Activated CD8-positive, alpha-beta memory T cell treated with anti-CD3 and anti-CD28 coated beads, Interleukin-2, amount 50 U/mL, for 48 hours (primary cell): ENCODE measurements at regions not wholly inside any gene's neighbourhood (a gene's known extent, or its start where the extent isn't known, plus 50 kb on each side); places are given as distances from the start of the nearest gene placed in this dataset.
A peak's percentile ranks its signal among the peaks of the same experiment; 100 is the strongest.
"Not testable (repeated sequence)": the region's sequence is repeated elsewhere in the genome, so short reads cannot be mapped to it uniquely, and the experiment has no call there.

Experiments
- DNase-seq: peaks from one replicate; pipeline ENCODE4 v3.0.0-alpha.2; 2020

- DNase-seq = no peak
Observed at GRCh38 chr16:52212841-52213240, 334.1 kb downstream of the TOX3 start.

- DNase-seq = no peak
Observed at GRCh38 chr16:52209227-52209626, 337.7 kb downstream of the TOX3 start.

GRCh38 chr16:52203096-52203495 is 343.8 kb downstream of the TOX3 start:
- no peak for DNase-seq

GRCh38 chr16:52193441-52193840 is 353.5 kb downstream of the TOX3 start:
- DNase-seq = no peak

GRCh38 chr16:52191531-52192134 is 355.3 kb downstream of the TOX3 start:
- peak; percentile 79 for DNase-seq

- DNase-seq = no peak
Observed at GRCh38 chr16:52184336-52184735, 362.6 kb downstream of the TOX3 start.

- DNase-seq = no peak
Observed at GRCh38 chr16:52182840-52183239, 364.1 kb downstream of the TOX3 start.

GRCh38 chr16:52174168-52174567 is 372.8 kb downstream of the TOX3 start:
- DNase-seq = no peak

GRCh38 chr16:52171481-52171880 is 375.5 kb downstream of the TOX3 start:
- DNase-seq = no peak

- DNase-seq = no peak
Observed at GRCh38 chr16:52167328-52167727, 379.6 kb downstream of the TOX3 start.

- DNase-seq = no peak
Observed at GRCh38 chr16:52165961-52166360, 381.0 kb downstream of the TOX3 start.

- no peak for DNase-seq
Observed at GRCh38 chr16:52149003-52149402, 397.9 kb downstream of the TOX3 start.

GRCh38 chr16:52141871-52142270 is 405.1 kb downstream of the TOX3 start:
- no peak for DNase-seq

- no peak for DNase-seq
Observed at GRCh38 chr16:52128361-52128760, 418.6 kb downstream of the TOX3 start.

GRCh38 chr16:52123842-52124241 is 423.1 kb downstream of the TOX3 start:
- DNase-seq = no peak

GRCh38 chr16:52123061-52123839 is 423.7 kb downstream of the TOX3 start:
- DNase-seq = no peak

GRCh38 chr16:52117171-52117570 is 429.8 kb downstream of the TOX3 start:
- DNase-seq = no peak

GRCh38 chr16:52114379-52114778 is 432.6 kb downstream of the TOX3 start:
- no peak for DNase-seq

- no peak for DNase-seq
Observed at GRCh38 chr16:52113533-52114183, 433.3 kb downstream of the TOX3 start.

GRCh38 chr16:52104993-52105392 is 441.9 kb downstream of the TOX3 start:
- DNase-seq = not testable (repeated sequence)

GRCh38 chr16:52103791-52104190 is 443.2 kb downstream of the TOX3 start:
- no peak for DNase-seq

GRCh38 chr16:52101246-52101645 is 445.7 kb downstream of the TOX3 start:
- no peak for DNase-seq

- no peak for DNase-seq
Observed at GRCh38 chr16:52099382-52099781, 447.6 kb downstream of the TOX3 start.

GRCh38 chr16:52095471-52095870 is 451.5 kb downstream of the TOX3 start:
- DNase-seq = no peak
